GM23338 (cell line): ENCODE measurements at regions not wholly inside any gene's neighbourhood (a gene's known extent, or its start where the extent isn't known, plus 50 kb on each side); places are given as distances from the start of the nearest gene placed in this dataset.

Source experiments
- ATAC-seq: fragments of 200-7000 bp; cut with Tn5 transposase; 3 replicates; pipeline ENCODE4 v1.9.1; 2020
- DNase-seq: peaks from one replicate; pipeline ENCODE4 v3.0.0-alpha.2; 2015; ENCODE audit warnings: low spot score
- H2AFZ ChIP-seq: fragments of 200-600 bp; sonication (generic); 2 replicates; pipeline ENCODE4 v1.8.0; 2016; ENCODE audit warnings: antibody characterized with exemption, mild to moderate bottlenecking, moderate library complexity
- H3F3A ChIP-seq: fragments of 200-600 bp; sonication (generic); replicated peaks from 2 replicates; pipeline ENCODE4 v1.8.0; 2017; ENCODE audit warnings: antibody characterized with exemption, mixed run types, low read depth
- H3K27ac ChIP-seq: fragments of 200-600 bp; sonication (generic); 2 replicates; pipeline ENCODE4 v1.6.1; 2016; ENCODE audit warnings: low read depth
- H3K27me3 ChIP-seq: fragments of 200-600 bp; sonication (generic); 2 replicates; pipeline ENCODE4 v1.8.0; 2016; ENCODE audit warnings: mild to moderate bottlenecking, mixed run types, moderate library complexity; ENCODE audit not compliant: insufficient read depth
- H3K36me3 ChIP-seq: fragments of 200-600 bp; sonication (generic); 2 replicates; pipeline ENCODE4 v1.8.0; 2016; ENCODE audit warnings: mild to moderate bottlenecking; ENCODE audit not compliant: insufficient read depth
- H3K4me1 ChIP-seq: fragments of 200-600 bp; sonication (generic); 2 replicates; pipeline ENCODE4 v1.8.0; 2016; ENCODE audit warnings: mild to moderate bottlenecking, moderate library complexity; ENCODE audit not compliant: insufficient read depth
- H3K4me2 ChIP-seq: fragments of 200-600 bp; sonication (generic); 2 replicates; pipeline ENCODE4 v1.7.1; 2017; ENCODE audit warnings: mixed run types
- H3K4me3 ChIP-seq: fragments of 200-600 bp; sonication (generic); 2 replicates; pipeline ENCODE4 v1.6.1; 2016; ENCODE audit warnings: mixed run types
- H3K79me2 ChIP-seq: fragments of 200-600 bp; sonication (generic); replicated peaks from 2 replicates; pipeline ENCODE4 v1.8.0; 2017; ENCODE audit warnings: mild to moderate bottlenecking; ENCODE audit not compliant: insufficient read depth
- H3K9me2 ChIP-seq: fragments of 200-600 bp; sonication (generic); 2 replicates; pipeline ENCODE4 v1.8.0; 2017; ENCODE audit not compliant: insufficient read depth
- H4K20me1 ChIP-seq: fragments of 200-600 bp; sonication (generic); replicated peaks from 2 replicates; pipeline ENCODE4 v1.8.0; 2017; ENCODE audit warnings: mild to moderate bottlenecking; ENCODE audit not compliant: insufficient read depth
- H3K27ac Mint-ChIP-seq: 2 replicates; pipeline ENCODE4 v1.8.0; 2020; ENCODE audit warnings: inconsistent platforms, mild to moderate bottlenecking, moderate library complexity, mixed read lengths
- H3K27me3 Mint-ChIP-seq: 3 replicates; pipeline ENCODE4 v1.8.0; 2022; ENCODE audit warnings: low read depth, mild to moderate bottlenecking, moderate library complexity, mixed read lengths, inconsistent platforms; ENCODE audit not compliant: insufficient read depth, poor library complexity
- H3K36me3 Mint-ChIP-seq: 3 replicates; pipeline ENCODE4 v1.8.0; 2021; ENCODE audit warnings: low read depth, mild to moderate bottlenecking, inconsistent platforms, moderate library complexity, mixed read lengths
- H3K4me1 Mint-ChIP-seq: 3 replicates; pipeline ENCODE4 v1.8.0; 2020; ENCODE audit warnings: mild to moderate bottlenecking, inconsistent platforms, mixed read lengths
- H3K4me3 Mint-ChIP-seq: 3 replicates; pipeline ENCODE4 v1.8.0; 2021; ENCODE audit warnings: moderate library complexity, mild to moderate bottlenecking, inconsistent platforms, mixed read lengths
- H3K9me3 Mint-ChIP-seq: 3 replicates; pipeline ENCODE4 v1.8.0; 2020; ENCODE audit warnings: moderate library complexity, mild to moderate bottlenecking, inconsistent platforms, mixed read lengths
- EZH2 ChIP-seq: fragments of 200-600 bp; sonication (generic); IDR thresholded peaks from one replicate; pipeline ENCODE4 v1.8.0; 2017; ENCODE audit warnings: antibody characterized with exemption, mild to moderate bottlenecking, low read depth; ENCODE audit not compliant: unreplicated experiment
- EZH2phosphoT487 ChIP-seq: fragments of 200-600 bp; sonication (generic); IDR thresholded peaks from one replicate; pipeline ENCODE4 v1.8.1; 2018; ENCODE audit warnings: antibody characterized with exemption; ENCODE audit not compliant: unreplicated experiment
- NANOG ChIP-seq: IDR thresholded peaks from 2 replicates; pipeline ENCODE4 v1.6.1; 2016; ENCODE audit warnings: antibody characterized with exemption, borderline replicate concordance
- POLR2AphosphoS5 ChIP-seq: IDR thresholded peaks from 2 replicates; pipeline ENCODE4 v1.6.1; 2016; ENCODE audit warnings: antibody characterized with exemption, low read depth
- STAT1 ChIP-seq: IDR thresholded peaks from one replicate; pipeline ENCODE4 v1.6.1; 2016; ENCODE audit warnings: antibody characterized with exemption; ENCODE audit not compliant: unreplicated experiment
- ZNF114 ChIP-seq: fragments of 250-450 bp; sonication (Bioruptor Pico); IDR thresholded peaks from 2 replicates; pipeline ENCODE4 v1.5.0; 2020; ENCODE audit warnings: mild to moderate bottlenecking, moderate library complexity
- ZNF331 ChIP-seq: fragments of 250-450 bp; sonication (Bioruptor Pico); IDR thresholded peaks from 2 replicates; pipeline ENCODE4 v1.5.0; 2020; ENCODE audit warnings: low read depth, mild to moderate bottlenecking, moderate library complexity
- TF ChIP-seq, protein P1 (sequence below), 2 experiments: fragments of 200-600 bp in 1 of 2; sonication (generic) in 1 of 2; conservative IDR thresholded peaks; 2 replicates each; pipeline versions ENCODE4 v1.5.1 to v1.6.1; 2016 to 2017; ENCODE audit warnings: antibody characterized with exemption in 2 of 2, low read depth in 2 of 2, mild to moderate bottlenecking in 2 of 2, moderate library complexity in 1 of 2
- TF ChIP-seq, protein P2 (sequence below): IDR thresholded peaks from 2 replicates; pipeline ENCODE4 v1.6.1; 2016; ENCODE audit warnings: antibody characterized with exemption
- TF ChIP-seq, protein P3 (sequence below): fragments of 250-450 bp; sonication (Bioruptor Pico); IDR thresholded peaks from 2 replicates; pipeline ENCODE4 v1.5.0; 2020; ENCODE audit warnings: mild to moderate bottlenecking, moderate library complexity

DNA sequence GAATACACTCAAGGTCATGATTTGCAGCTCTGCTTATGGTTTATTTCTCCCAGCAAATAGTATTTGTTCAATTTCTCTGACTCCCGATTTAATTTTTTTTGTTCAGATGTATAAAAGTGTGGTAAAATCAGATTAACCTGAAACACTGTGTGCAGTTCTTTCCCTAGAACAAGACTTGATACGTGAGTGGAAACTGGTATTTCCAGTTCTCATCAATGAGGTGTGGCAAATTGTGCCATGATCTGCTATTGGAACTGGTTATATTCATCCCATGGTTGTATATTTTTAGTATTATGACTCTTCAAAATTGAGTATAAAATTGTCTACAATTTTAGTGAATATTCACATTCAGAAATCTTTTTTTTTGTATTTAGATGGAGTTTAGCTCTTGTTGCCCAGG, 76.8 kb upstream of the IVNS1ABP start:
- no peaks in the 10 kb centered on the region for H3K4me1 Mint-ChIP-seq
- no peaks in the 10 kb centered on the region for H3F3A ChIP-seq

More for the DNA sequence above, 76.8 kb upstream of the IVNS1ABP start:
- Histone ChIP-seq H3K4me1 (no peaks in the 10 kb centered on the region), H3K4me3 (no peak overlapping the region), H3K9me2 (peaks cover 6% of the 10 kb centered on the region; the same call in 1 of the 2 replicates), H3K79me2 (no peaks in the 10 kb centered on the region), H4K20me1 (no peaks in the 10 kb centered on the region), H3K27me3 (no peaks in the 10 kb centered on the region), H3K27ac (no peak overlapping the region), H3K36me3 (no peaks in the 10 kb centered on the region), H3K4me2 (no peak overlapping the region), H2AFZ (no peak overlapping the region)
- Mint-ChIP-seq H3K9me3 (no peaks in the 10 kb centered on the region), H3K36me3 (no peaks in the 10 kb centered on the region), H3K4me3 (no peak overlapping the region), H3K27me3 (no peaks in the 10 kb centered on the region), H3K27ac (no peak overlapping the region)
- ATAC-seq (no peak), DNase-seq (no peak)
- TF ChIP-seq EZH2 (no peak), ZNF114 (CRISPR knock-in tag) (no peak), STAT1 (no peak), POLR2AphosphoS5 (no peak), NANOG (no peak), EZH2phosphoT487 (no peak), ZNF331 (CRISPR knock-in tag) (no peak)
- TF ChIP-seq, protein P1, sequence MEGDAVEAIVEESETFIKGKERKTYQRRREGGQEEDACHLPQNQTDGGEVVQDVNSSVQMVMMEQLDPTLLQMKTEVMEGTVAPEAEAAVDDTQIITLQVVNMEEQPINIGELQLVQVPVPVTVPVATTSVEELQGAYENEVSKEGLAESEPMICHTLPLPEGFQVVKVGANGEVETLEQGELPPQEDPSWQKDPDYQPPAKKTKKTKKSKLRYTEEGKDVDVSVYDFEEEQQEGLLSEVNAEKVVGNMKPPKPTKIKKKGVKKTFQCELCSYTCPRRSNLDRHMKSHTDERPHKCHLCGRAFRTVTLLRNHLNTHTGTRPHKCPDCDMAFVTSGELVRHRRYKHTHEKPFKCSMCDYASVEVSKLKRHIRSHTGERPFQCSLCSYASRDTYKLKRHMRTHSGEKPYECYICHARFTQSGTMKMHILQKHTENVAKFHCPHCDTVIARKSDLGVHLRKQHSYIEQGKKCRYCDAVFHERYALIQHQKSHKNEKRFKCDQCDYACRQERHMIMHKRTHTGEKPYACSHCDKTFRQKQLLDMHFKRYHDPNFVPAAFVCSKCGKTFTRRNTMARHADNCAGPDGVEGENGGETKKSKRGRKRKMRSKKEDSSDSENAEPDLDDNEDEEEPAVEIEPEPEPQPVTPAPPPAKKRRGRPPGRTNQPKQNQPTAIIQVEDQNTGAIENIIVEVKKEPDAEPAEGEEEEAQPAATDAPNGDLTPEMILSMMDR (conservative IDR thresholded peaks at IDR 0.05; ENCODE audit: low read depth in 2 of 2), result no peak
- TF ChIP-seq, protein P2, sequence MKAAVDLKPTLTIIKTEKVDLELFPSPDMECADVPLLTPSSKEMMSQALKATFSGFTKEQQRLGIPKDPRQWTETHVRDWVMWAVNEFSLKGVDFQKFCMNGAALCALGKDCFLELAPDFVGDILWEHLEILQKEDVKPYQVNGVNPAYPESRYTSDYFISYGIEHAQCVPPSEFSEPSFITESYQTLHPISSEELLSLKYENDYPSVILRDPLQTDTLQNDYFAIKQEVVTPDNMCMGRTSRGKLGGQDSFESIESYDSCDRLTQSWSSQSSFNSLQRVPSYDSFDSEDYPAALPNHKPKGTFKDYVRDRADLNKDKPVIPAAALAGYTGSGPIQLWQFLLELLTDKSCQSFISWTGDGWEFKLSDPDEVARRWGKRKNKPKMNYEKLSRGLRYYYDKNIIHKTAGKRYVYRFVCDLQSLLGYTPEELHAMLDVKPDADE, result no peak
- TF ChIP-seq, protein P3, sequence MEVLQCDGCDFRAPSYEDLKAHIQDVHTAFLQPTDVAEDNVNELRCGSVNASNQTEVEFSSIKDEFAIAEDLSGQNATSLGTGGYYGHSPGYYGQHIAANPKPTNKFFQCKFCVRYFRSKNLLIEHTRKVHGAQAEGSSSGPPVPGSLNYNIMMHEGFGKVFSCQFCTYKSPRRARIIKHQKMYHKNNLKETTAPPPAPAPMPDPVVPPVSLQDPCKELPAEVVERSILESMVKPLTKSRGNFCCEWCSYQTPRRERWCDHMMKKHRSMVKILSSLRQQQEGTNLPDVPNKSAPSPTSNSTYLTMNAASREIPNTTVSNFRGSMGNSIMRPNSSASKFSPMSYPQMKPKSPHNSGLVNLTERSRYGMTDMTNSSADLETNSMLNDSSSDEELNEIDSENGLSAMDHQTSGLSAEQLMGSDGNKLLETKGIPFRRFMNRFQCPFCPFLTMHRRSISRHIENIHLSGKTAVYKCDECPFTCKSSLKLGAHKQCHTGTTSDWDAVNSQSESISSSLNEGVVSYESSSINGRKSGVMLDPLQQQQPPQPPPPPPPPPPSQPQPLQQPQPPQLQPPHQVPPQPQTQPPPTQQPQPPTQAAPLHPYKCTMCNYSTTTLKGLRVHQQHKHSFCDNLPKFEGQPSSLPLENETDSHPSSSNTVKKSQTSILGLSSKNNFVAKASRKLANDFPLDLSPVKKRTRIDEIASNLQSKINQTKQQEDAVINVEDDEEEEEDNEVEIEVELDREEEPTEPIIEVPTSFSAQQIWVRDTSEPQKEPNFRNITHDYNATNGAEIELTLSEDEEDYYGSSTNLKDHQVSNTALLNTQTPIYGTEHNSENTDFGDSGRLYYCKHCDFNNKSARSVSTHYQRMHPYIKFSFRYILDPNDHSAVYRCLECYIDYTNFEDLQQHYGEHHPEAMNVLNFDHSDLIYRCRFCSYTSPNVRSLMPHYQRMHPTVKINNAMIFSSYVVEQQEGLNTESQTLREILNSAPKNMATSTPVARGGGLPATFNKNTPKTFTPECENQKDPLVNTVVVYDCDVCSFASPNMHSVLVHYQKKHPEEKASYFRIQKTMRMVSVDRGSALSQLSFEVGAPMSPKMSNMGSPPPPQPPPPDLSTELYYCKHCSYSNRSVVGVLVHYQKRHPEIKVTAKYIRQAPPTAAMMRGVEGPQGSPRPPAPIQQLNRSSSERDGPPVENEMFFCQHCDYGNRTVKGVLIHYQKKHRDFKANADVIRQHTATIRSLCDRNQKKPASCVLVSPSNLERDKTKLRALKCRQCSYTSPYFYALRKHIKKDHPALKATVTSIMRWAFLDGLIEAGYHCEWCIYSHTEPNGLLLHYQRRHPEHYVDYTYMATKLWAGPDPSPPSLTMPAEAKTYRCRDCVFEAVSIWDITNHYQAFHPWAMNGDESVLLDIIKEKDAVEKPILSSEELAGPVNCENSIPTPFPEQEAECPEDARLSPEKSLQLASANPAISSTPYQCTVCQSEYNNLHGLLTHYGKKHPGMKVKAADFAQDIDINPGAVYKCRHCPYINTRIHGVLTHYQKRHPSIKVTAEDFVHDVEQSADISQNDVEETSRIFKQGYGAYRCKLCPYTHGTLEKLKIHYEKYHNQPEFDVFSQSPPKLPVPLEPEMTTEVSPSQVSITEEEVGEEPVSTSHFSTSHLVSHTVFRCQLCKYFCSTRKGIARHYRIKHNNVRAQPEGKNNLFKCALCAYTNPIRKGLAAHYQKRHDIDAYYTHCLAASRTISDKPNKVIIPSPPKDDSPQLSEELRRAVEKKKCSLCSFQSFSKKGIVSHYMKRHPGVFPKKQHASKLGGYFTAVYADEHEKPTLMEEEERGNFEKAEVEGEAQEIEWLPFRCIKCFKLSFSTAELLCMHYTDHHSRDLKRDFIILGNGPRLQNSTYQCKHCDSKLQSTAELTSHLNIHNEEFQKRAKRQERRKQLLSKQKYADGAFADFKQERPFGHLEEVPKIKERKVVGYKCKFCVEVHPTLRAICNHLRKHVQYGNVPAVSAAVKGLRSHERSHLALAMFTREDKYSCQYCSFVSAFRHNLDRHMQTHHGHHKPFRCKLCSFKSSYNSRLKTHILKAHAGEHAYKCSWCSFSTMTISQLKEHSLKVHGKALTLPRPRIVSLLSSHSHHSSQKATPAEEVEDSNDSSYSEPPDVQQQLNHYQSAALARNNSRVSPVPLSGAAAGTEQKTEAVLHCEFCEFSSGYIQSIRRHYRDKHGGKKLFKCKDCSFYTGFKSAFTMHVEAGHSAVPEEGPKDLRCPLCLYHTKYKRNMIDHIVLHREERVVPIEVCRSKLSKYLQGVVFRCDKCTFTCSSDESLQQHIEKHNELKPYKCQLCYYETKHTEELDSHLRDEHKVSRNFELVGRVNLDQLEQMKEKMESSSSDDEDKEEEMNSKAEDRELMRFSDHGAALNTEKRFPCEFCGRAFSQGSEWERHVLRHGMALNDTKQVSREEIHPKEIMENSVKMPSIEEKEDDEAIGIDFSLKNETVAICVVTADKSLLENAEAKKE (CRISPR knock-in tag), result no peak
